GOT3 (cell line): ENCODE measurements at regions not wholly inside any gene's neighbourhood (a gene's known extent, or its start where the extent isn't known, plus 50 kb on each side); places are given as distances from the start of the nearest gene placed in this dataset.
"Not testable (repeated sequence)": the region's sequence is repeated elsewhere in the genome, so short reads cannot be mapped to it uniquely, and the experiment has no call there.

Experiments used
- DNase-seq: peaks from one replicate; lab custom pipeline; 2025; ENCODE audit warnings: mixed read lengths; lab: John Stamatoyannopoulos, UW

DNA sequence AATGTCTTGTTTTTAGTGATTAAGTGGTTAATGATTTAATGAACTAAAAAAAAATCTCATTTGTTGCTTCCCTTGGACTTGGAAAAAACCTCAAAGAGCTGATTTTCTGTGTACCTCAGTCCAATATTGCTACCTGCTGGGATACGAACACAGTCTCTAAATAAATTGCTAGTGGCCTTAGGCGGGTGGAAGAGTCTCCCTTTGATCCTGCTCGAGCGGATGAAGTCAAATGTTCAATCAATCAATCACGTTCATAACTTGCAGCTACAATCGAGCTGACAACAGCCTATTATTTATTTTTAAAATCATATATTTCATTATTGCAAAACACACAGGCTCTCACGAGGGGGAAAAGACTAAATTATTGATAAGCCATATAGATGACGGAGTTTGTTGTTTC is 57.3 kb upstream of the HABP2 start:
- DNase-seq = no peak

DNA sequence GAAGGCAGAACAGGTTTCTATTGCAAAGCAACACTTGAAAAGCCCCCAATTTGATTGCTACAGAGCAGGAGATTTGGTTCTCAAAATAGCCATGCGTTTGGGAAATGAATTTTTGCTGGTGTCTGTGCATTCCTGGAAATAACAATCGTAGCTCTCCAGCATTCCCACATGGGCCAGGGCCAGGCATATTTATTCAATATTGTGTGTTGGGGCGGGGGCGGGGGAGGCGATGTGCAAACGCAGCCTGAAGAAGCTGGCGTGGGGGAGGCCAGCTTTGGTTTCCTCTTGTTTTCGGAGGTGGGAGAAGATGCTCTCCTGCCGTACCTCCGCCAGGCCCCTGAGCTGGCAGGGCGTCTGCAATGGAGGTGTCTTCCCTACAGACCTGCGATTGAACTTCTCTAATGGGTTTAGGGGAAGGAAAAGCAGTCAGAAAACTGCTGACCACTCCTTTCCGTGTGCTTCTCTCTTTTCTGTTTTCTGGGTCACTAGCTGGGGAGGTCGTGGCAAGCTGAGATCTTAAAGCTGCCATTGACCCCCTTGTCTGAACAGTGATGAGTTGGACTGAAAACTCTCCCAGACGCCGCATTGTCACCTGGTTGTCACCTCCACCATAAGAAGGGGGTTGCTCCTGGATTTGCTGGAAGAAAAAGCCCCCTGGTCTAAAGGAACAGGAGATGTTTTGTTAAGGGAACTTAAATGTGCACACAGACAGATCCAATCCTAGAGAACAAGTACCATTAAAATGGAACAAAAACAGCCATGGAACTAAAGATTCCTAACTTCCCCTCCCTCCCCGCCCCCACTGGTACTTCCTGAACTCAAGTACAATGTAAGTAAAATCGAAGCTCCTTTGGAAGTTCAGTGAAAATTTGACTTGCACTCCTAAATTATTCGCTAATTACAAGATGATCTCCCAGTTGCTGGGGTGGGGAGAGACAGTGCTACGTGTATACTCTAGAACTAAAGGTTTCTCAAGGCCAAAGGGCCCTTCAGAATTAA is 56.4 kb upstream of the HABP2 start:
- no peak for DNase-seq

- DNase-seq = no peak
Measured at GRCh38 chr10:113497198-113497597, 55.7 kb upstream of the HABP2 start.

DNA sequence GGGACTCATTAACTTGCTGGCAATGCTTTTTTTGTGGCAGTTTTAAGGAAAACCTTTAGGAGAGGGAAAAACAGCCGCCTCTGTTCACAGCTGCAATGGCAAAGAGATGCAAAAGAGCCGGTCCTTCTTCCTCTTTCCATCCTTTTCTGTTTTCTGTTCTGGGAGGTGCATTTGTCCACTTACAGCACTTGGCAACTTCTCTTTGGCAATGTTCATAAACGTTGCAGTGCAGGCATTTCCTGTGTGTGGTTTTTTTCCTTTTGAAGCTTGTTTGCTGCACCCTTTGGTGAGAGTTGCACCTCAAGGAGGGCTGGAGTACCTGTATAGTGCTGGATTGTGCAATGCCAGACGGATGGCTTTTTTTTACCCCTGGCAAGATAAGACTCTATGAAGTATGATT is 53.9 kb upstream of the HABP2 start:
- no peak for DNase-seq

GRCh38 chr10:113499806-113500205 is 53.0 kb upstream of the HABP2 start:
- DNase-seq = no peak

DNA sequence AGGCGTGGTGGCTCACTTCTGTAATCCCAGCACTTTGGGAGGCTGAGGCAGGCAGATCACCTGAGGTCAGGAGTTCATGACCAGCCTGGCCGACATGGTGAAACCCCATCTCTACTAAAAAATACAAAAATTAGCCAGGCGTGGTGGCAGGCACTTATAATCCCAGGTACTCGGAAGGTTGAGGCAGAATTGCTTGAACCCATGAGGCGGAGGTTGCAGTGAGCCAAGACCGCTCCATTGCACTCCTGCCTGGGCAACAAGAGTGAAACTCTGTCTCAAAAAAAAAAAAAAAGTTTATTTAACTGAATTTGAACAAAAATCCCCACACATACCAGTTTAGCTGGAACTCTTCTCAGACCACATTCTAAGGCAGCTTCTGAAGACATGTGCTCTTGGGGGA is 51.8 kb upstream of the HABP2 start:
- DNase-seq = not testable (repeated sequence)
